ENCODE measurements at regions not wholly inside any gene's neighbourhood (a gene's known extent, or its start where the extent isn't known, plus 50 kb on each side); places are given as distances from the start of the nearest gene placed in this dataset.

- Histone ChIP-seq H3K9ac (ENCODE audit: insufficient read depth in 1 of 2, low read length in 2 of 2) (no peak overlapping the region), H3K27ac (ENCODE audit: low read depth in 1 of 2, low read length in 1 of 2) (no peak overlapping the region), H3K27me3 (ENCODE audit: control insufficient read depth in 3 of 3, insufficient read depth in 3 of 3, low read length in 2 of 3) (no peaks in the 10 kb centered on the region), H3K36me3 (ENCODE audit: control insufficient read depth in 4 of 4, insufficient read depth in 4 of 4, low read length in 4 of 4) (no peaks in the 10 kb centered on the region), H3K4me1 (ENCODE audit: control insufficient read depth in 5 of 5, insufficient read depth in 5 of 5, low read length in 5 of 5) (peaks cover 0 to 11% (median 5%) of the 10 kb centered on the region in 5 donors), H3K9me3 (ENCODE audit: control insufficient read depth in 4 of 4, insufficient read depth in 3 of 4, low read length in 3 of 4) (no peaks in the 10 kb centered on the region), H3K4me3 (no peak overlapping the region)
- DNase-seq (no peak), ATAC-seq (ENCODE audit: insufficient read depth, low FRiP score) (no peak)
- 75 to 81% methylated on average over 2 of the region's 2 CpGs for WGBS, 2 donors
- TF ChIP-seq, protein P1, sequence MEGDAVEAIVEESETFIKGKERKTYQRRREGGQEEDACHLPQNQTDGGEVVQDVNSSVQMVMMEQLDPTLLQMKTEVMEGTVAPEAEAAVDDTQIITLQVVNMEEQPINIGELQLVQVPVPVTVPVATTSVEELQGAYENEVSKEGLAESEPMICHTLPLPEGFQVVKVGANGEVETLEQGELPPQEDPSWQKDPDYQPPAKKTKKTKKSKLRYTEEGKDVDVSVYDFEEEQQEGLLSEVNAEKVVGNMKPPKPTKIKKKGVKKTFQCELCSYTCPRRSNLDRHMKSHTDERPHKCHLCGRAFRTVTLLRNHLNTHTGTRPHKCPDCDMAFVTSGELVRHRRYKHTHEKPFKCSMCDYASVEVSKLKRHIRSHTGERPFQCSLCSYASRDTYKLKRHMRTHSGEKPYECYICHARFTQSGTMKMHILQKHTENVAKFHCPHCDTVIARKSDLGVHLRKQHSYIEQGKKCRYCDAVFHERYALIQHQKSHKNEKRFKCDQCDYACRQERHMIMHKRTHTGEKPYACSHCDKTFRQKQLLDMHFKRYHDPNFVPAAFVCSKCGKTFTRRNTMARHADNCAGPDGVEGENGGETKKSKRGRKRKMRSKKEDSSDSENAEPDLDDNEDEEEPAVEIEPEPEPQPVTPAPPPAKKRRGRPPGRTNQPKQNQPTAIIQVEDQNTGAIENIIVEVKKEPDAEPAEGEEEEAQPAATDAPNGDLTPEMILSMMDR (IDR thresholded peaks at IDR 0.05; ENCODE audit: control extremely low read depth, extremely low read depth), result no peak
These were observed 70.7 kb upstream of the CXADR start for GRCh38 chr21:17442165-17442564.

DNA sequence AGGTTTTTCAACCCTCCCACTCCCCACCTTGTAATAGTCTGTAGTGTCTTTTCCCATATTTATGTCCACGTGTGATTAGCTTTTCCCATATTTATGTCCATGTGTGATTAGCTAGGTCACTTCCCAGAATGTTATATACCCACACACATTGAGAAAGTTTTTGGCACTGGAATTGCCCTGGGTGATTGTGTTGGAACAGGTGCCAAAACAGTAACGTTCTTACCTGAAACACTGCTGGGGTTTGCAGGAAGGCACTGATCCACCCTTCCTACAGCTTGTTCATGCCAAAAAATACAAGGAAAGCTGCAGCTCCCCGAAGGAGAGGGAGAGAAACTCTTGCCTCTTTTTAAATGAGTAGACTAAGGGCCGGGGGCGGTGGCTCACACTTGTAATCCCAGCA lies 68.0 kb upstream of the CXADR start:
- no peak overlapping the region for H3K9ac ChIP-seq (ENCODE audit: insufficient read depth in 1 of 2, low read length in 2 of 2)
- no peak overlapping the region for H3K27ac ChIP-seq (ENCODE audit: low read depth in 1 of 2, low read length in 1 of 2)
- H3K4me3 ChIP-seq, result no peak overlapping the region
- H3K27me3 ChIP-seq (ENCODE audit: control insufficient read depth in 3 of 3, insufficient read depth in 3 of 3, low read length in 2 of 3), result no peaks in the 10 kb centered on the region
- no peaks in the 10 kb centered on the region for H3K36me3 ChIP-seq (ENCODE audit: control insufficient read depth in 4 of 4, insufficient read depth in 4 of 4, low read length in 4 of 4)
- H3K4me1 ChIP-seq (ENCODE audit: control insufficient read depth in 5 of 5, insufficient read depth in 5 of 5, low read length in 5 of 5), result peaks cover 0 to 8% (median 5%) of the 10 kb centered on the region in 5 donors
- TF ChIP-seq, protein P1 (IDR thresholded peaks at IDR 0.05; ENCODE audit: control extremely low read depth, extremely low read depth), result no peak
- no peak for DNase-seq
- WGBS, 2 donors, result 79 to 83% methylated on average over 5 of the region's 5 CpGs
- no peak for ATAC-seq (ENCODE audit: insufficient read depth, low FRiP score)
- no peaks in the 10 kb centered on the region for H3K9me3 ChIP-seq (ENCODE audit: control insufficient read depth in 4 of 4, insufficient read depth in 3 of 4, low read length in 3 of 4)

GRCh38 chr21:17446737-17447136 lies 66.1 kb upstream of the CXADR start:
- DNase-seq, result no peak
- no peak for ATAC-seq (ENCODE audit: insufficient read depth, low FRiP score)
- no peak overlapping the region for H3K27ac ChIP-seq (ENCODE audit: low read depth in 1 of 2, low read length in 1 of 2)
- peaks cover 0 to 1% (median 0%) of the 10 kb centered on the region in 4 donors for H3K9me3 ChIP-seq (ENCODE audit: control insufficient read depth in 4 of 4, insufficient read depth in 3 of 4, low read length in 3 of 4)
- no peaks in the 10 kb centered on the region for H3K27me3 ChIP-seq (ENCODE audit: control insufficient read depth in 3 of 3, insufficient read depth in 3 of 3, low read length in 2 of 3)
- 71 to 89% methylated on average over 3 of the region's 3 CpGs for WGBS, 2 donors
- H3K4me1 ChIP-seq (ENCODE audit: control insufficient read depth in 5 of 5, insufficient read depth in 5 of 5, low read length in 5 of 5), result peaks cover 0 to 4% (median 0%) of the 10 kb centered on the region in 5 donors
- H3K4me3 ChIP-seq, result no peak overlapping the region
- TF ChIP-seq, protein P1 (IDR thresholded peaks at IDR 0.05; ENCODE audit: control extremely low read depth, extremely low read depth), result no peak
- no peak overlapping the region for H3K9ac ChIP-seq (ENCODE audit: insufficient read depth in 1 of 2, low read length in 2 of 2)
- H3K36me3 ChIP-seq (ENCODE audit: control insufficient read depth in 4 of 4, insufficient read depth in 4 of 4, low read length in 4 of 4), result no peaks in the 10 kb centered on the region

DNA sequence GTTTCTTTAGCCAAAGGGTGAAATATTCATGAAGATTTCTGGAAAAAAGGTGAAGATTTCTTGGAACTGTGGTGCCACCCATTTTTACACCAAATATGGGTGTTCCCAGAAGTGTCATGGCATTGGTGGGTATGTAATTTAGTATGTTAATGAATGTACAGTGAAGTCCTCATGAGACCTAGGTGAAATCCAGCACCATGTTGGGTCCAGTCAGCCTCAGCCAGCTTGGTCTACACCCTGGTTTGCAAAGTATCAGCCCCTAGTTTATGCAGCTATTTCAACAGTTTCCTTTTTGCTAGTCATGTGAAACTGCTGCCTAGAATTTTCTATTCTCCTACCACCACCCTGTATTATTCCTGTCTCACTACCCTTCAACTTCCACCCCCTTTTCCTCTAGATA lies 63.1 kb upstream of the CXADR start:
- peaks cover 0 to 4% (median 1%) of the 10 kb centered on the region in 5 donors for H3K4me1 ChIP-seq (ENCODE audit: control insufficient read depth in 5 of 5, insufficient read depth in 5 of 5, low read length in 5 of 5)
- H3K9me3 ChIP-seq (ENCODE audit: control insufficient read depth in 4 of 4, insufficient read depth in 3 of 4, low read length in 3 of 4), result peaks cover 0 to 1% (median 0%) of the 10 kb centered on the region in 4 donors
- no peak overlapping the region for H3K9ac ChIP-seq (ENCODE audit: insufficient read depth in 1 of 2, low read length in 2 of 2)
- TF ChIP-seq, protein P1 (IDR thresholded peaks at IDR 0.05; ENCODE audit: control extremely low read depth, extremely low read depth), result no peak
- no peak for ATAC-seq (ENCODE audit: insufficient read depth, low FRiP score)
- no peaks in the 10 kb centered on the region for H3K36me3 ChIP-seq (ENCODE audit: control insufficient read depth in 4 of 4, insufficient read depth in 4 of 4, low read length in 4 of 4)
- H3K27ac ChIP-seq (ENCODE audit: low read depth in 1 of 2, low read length in 1 of 2), result no peak overlapping the region
- no peak overlapping the region for H3K4me3 ChIP-seq
- H3K27me3 ChIP-seq (ENCODE audit: control insufficient read depth in 3 of 3, insufficient read depth in 3 of 3, low read length in 2 of 3), result no peaks in the 10 kb centered on the region
- no peak for DNase-seq

All from lung (tissue), 11 donors.